ENCODE measurements at regions not wholly inside any gene's neighbourhood (a gene's known extent, or its start where the extent isn't known, plus 50 kb on each side); places are given as distances from the start of the nearest gene placed in this dataset.

DNA sequence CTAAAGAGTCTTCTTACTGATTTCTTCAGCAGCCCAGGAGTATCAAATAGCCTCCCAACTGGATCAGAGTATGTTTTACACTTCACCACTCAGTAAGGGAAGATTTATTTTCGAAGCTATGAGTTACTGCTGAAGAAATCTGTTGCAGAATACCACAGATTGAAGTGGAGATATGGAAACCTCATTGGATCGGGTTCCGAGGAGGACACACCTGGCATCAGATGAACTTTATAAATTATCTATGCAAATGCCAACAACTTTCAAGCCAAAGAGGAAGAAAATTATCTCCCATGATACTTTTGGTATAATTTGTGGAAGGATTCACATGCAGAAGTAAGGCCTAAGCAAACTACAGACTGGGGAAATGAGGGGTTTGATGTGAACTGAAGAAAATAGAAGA is 515.9 kb upstream of the NDST4 start:
- no peak overlapping the region for H3K14ac ChIP-seq (ENCODE audit: insufficient read depth, low read length)
- no peak overlapping the region for H2BK5ac ChIP-seq (ENCODE audit: insufficient read length, low read length)
- H3K79me2 ChIP-seq (ENCODE audit: insufficient read depth, low read length) = no peaks in the 10 kb centered on the region
- no peaks in the 10 kb centered on the region for H3K9me3 ChIP-seq (ENCODE audit: control insufficient read depth, low read depth, low read length)
- H4K91ac ChIP-seq (ENCODE audit: insufficient read length, low read depth, low read length) = no peak overlapping the region
- no peak overlapping the region for H3K23ac ChIP-seq (ENCODE audit: insufficient read length, low read depth, low read length)
- Mint-ChIP-seq H3K36me3 (ENCODE audit: insufficient read depth in 1 of 3, low read depth in 3 of 3) (no peaks in the 10 kb centered on the region), H3K27me3 (ENCODE audit: low read depth) (no peaks in the 10 kb centered on the region), H3K9me3 (no peaks in the 10 kb centered on the region), H3K4me3 (no peak overlapping the region), H3K27ac (no peak overlapping the region), H3K4me1 (peaks cover under 1% of the 10 kb centered on the region in 2 experiments; a peak in 2 of 4 replicates)
- WGBS (ENCODE audit: extremely low coverage, insufficient read length, low lambda C conversion rate) = no CpG with 5 or more reads among the region's 3 CpGs
- no peaks in the 10 kb centered on the region for H3K79me1 ChIP-seq (ENCODE audit: insufficient read depth, low read depth, low read length, poor library complexity, severe bottlenecking)
- TF ChIP-seq, protein P1, sequence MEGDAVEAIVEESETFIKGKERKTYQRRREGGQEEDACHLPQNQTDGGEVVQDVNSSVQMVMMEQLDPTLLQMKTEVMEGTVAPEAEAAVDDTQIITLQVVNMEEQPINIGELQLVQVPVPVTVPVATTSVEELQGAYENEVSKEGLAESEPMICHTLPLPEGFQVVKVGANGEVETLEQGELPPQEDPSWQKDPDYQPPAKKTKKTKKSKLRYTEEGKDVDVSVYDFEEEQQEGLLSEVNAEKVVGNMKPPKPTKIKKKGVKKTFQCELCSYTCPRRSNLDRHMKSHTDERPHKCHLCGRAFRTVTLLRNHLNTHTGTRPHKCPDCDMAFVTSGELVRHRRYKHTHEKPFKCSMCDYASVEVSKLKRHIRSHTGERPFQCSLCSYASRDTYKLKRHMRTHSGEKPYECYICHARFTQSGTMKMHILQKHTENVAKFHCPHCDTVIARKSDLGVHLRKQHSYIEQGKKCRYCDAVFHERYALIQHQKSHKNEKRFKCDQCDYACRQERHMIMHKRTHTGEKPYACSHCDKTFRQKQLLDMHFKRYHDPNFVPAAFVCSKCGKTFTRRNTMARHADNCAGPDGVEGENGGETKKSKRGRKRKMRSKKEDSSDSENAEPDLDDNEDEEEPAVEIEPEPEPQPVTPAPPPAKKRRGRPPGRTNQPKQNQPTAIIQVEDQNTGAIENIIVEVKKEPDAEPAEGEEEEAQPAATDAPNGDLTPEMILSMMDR (conservative IDR thresholded peaks at IDR 0.05) = no peak
- no peak overlapping the region for H2BK20ac ChIP-seq (ENCODE audit: low read depth, low read length, poor library complexity, severe bottlenecking)
- DNase-seq = no peak
- H3K23me2 ChIP-seq (ENCODE audit: insufficient read length, low read depth, low read length, poor library complexity, severe bottlenecking) = no peaks in the 10 kb centered on the region
- no peak overlapping the region for H3K18ac ChIP-seq (ENCODE audit: insufficient read length, low read depth, low read length)
- H2AFZ ChIP-seq (ENCODE audit: low read length) = no peak overlapping the region
- no peak overlapping the region for H2BK15ac ChIP-seq (ENCODE audit: low read depth, low read length)
- H3K4ac ChIP-seq (ENCODE audit: low read depth, low read length) = no peak overlapping the region
- no peak overlapping the region for H2AK5ac ChIP-seq (ENCODE audit: insufficient read length, low read length)
- no peak overlapping the region for H4K8ac ChIP-seq (replicated peaks; ENCODE audit: insufficient read length, low read depth, low read length)
- no peaks in the 10 kb centered on the region for H4K20me1 ChIP-seq (ENCODE audit: control insufficient read depth, insufficient read depth, insufficient read length)
- H3K4me1 ChIP-seq (ENCODE audit: insufficient read depth, low read length) = no peaks in the 10 kb centered on the region
- no peak overlapping the region for H2BK120ac ChIP-seq (ENCODE audit: low read depth, low read length, poor library complexity, severe bottlenecking)
- no peaks in the 10 kb centered on the region for H3K27me3 ChIP-seq (ENCODE audit: insufficient read depth, low read length)
- no peak overlapping the region for H4K5ac ChIP-seq (ENCODE audit: insufficient read length, low read depth, low read length)
- no peak overlapping the region for H3K4me2 ChIP-seq (ENCODE audit: insufficient read depth, insufficient read length, low read length)
- no peak overlapping the region for H3K56ac ChIP-seq (ENCODE audit: insufficient read length, low read depth, low read length)
- no peak overlapping the region for H3T11ph ChIP-seq (ENCODE audit: low read length)
- no peak overlapping the region for H3K27ac ChIP-seq (ENCODE audit: insufficient read length, low read depth, low read length)
- H2BK12ac ChIP-seq (ENCODE audit: insufficient read length, low read depth, low read length) = no peak overlapping the region
- H3K9ac ChIP-seq (ENCODE audit: extremely low read depth, insufficient read length, low read length) = no peak overlapping the region
